Putamen (tissue), 1 donor: ENCODE measurements at regions not wholly inside any gene's neighbourhood (a gene's known extent, or its start where the extent isn't known, plus 50 kb on each side); places are given as distances from the start of the nearest gene placed in this dataset.

Experiments used
- DNase-seq: peaks from one replicate; pipeline ENCODE4 v3.0.0-alpha.2; 2016; ENCODE audit warnings: low spot score

DNA sequence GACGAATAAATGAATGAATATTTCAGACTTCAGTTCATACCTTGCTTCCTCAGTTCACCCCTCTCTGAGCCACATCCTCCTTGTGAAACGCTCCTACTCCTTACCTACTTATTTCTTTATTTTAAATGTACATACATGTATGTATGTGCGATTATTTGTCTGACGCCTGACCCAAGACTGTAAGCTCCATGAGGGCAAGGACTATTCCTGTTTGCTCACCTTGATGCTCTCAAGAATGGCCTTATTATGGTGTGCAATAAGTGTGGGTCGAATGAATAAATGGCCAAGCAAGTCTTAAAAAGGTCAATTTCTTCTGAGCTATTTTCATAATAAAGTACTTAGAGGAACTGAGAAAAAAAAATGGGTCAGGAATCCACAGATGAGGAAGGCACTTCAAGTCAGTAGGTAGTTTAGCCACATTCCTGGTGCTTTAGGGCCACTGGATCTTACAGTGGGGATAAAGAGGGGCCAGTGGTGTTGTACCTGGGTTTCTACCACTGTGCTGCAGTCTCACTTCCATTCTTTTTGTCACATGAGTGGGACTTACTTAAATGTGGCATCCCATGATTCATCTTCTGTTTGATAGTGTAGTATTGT is 74.7 kb downstream of the SDC1 start:
- no peak for DNase-seq

GRCh38 chr2:20149703-20150030 is 75.3 kb downstream of the SDC1 start:
- DNase-seq = no peak

GRCh38 chr2:20148923-20149702 is 75.8 kb downstream of the SDC1 start:
- no peak for DNase-seq

DNA sequence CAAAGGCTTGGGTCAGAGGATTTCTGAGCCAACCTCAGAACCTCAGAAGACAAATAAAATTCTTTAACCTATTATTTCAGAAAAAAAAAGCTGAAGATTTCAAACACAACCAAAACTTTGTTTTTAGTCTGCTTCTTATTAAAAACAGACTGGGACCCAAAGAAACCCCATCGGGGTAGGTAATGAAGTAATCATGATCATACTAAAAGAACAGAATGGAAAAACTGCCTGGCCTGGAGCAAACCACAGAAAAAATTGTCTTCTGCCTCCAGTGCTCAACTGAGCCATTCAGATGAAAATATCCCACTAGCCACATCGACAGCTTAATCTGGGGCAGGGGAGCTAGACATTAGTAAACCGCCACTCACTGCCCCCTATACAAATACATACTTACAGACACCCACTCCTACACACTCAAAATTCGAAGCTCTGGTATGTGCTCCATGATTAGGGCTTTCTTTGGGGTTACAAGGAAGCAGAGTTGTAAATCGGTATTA is 76.5 kb downstream of the SDC1 start:
- no peak for DNase-seq

- no peak for DNase-seq
These were observed 77.6 kb downstream of the SDC1 start for GRCh38 chr2:20147351-20147750.

- no peak for DNase-seq
These were observed 78.5 kb downstream of the SDC1 start for GRCh38 chr2:20146401-20146800.

DNA sequence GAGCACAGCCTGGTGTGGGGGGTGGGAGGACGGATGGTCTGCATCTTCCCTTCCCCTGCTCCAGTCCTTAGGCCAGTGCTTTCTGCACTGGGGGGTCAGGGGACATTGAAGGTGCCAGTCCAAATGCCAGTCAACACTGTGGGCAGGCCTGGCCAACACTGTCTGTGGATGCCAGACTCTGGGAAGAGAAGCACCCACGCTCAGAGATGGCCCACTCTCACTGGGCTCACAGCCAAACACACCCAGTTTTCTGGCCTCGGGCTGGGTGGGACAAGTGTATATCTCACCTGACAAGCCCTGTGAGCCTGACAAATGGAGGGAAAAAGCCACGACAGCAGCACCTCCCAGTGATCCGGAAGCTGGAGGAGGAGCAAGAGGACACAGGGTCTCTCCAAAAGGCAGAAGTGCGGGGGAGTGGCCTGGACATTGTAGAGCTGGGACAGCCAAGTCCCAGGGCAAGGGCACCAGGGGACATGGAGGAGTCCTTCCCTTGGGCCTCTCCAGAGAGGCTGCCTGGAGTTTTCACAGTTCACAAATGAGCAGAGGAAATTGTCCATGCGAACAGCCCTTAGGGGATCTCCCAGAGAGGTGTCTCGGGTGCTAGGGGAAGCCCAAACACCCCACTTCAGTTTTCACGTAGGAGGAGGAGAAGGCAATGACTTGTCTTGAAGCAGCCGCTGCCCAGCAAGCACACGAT is 79.3 kb downstream of the SDC1 start:
- DNase-seq = no peak

GRCh38 chr2:20144861-20145260 is 80.1 kb downstream of the SDC1 start:
- no peak for DNase-seq

- DNase-seq = no peak
These were observed 80.7 kb downstream of the SDC1 start for GRCh38 chr2:20144196-20144595.

DNA sequence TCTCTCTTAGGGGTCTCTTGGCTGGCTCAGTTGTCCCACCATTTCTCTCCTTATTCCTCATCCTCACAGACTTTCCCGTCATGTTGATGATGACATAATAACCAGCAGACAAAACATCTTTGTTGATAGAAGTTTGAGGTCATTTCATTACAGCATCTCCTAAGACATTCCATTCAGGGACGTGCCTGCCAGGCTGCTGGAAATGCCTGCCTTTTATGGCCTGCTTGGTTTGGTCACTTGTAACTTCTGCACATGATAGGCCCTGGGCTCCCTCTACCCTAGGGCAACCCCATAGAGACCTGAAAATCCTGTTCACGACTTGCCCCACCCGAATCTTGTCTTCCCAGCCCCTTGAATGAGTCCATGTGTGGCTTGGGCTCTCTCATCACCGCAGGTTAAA is 81.7 kb downstream of the SDC1 start:
- DNase-seq = no peak

DNA sequence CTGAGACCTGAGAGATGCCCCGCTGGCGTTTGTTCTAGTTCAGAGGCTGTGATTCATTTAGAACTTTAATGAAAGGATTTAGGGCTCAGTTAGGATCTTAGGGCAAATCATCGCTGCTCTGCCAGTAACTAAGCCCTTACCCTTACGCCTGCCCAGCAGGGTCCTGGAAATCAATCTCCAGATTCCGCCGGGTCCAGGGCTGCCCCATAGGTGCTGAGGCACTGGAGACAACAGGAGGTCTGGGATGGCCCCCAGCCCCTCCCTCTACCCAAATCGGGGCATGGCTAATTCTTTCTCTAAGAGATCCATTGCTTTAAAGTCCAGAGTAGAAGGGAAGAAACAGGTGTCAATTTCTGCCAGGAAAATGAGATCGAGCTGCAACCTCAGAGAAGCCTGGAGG is 83.1 kb downstream of the SDC1 start:
- no peak for DNase-seq

- DNase-seq = no peak
These were observed 83.7 kb downstream of the SDC1 start for GRCh38 chr2:20141056-20141762.

DNA sequence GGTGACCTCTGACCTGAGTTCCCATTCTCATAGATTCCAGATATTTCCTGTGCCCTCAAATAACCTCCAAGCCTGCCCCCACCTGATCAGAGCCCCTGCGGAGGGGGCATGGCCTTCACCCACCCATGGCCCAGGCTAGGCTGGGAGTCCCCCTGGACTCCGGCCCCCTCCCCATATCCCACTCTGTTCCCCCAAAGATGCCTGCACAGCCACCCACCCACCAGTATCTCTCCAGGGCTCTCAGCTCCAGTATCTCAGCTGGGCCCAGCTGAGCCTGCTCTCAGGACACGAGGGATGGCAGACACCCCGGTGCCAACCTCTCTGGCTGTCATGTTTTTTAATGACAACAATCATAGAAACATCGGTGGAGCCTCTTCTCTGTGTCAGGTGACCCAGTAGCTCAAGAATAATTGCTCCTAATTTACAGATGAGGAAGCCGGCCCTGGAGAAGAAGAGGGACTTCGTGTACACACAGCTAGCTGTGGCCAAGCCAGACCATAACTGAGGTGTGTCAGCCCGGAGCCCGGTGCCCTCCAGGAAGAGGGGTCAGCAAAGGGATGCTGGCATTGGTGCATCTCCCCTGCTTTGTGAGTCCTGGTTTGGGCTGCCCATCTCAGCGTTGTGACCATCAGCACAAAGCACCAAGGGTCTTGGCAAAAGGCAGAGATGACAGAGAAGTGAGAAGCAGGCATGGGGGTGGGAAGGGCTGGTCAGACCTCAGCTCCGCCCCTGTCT is 84.4 kb downstream of the SDC1 start:
- DNase-seq = no peak

- DNase-seq = no peak
These were observed 85.3 kb downstream of the SDC1 start for GRCh38 chr2:20139407-20140172.

- no peak for DNase-seq
These were observed 86.2 kb downstream of the SDC1 start for GRCh38 chr2:20138696-20139095.

DNA sequence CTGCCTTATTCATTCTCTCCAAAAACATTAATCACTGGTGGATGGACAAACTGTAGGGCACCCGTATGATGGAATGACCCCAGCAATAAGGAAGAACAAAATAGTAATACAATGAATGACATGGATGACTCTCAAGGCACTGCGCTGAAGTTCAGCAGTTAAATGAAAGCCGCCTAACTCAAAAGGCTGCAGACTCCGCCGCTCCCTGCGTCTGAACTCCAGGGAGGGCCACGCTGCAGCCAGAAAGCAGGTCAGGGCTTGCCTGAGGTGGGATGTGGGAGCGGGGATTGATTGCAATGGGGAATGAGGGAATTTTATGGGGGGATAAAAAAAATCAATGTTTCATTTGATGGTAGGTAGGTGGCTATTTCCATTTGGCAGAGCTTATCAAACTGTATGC is 86.5 kb upstream of the LAPTM4A start:
- DNase-seq = no peak

DNA sequence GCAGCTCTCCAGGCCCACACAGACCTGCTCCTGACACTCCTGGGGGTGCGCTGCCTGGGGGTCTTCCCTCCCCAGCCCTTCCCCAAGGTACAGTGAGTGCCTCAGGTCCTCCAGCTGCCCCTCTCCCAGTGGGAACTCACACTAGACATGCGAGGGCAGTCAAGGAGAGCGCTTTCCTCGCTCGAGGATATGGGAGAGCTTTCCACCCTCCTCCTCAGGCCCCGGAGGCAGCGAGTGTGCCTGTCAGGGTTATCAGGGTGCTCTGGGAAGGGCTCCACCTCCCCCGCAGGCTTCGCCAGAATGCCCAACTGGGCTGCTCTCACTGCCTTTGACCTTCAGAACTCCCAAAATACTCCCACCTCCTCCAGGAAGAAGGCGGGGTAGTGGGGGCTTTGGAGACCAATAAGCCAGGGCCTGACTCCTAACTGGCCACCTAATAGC is 85.7 kb upstream of the LAPTM4A start:
- DNase-seq = no peak

- DNase-seq = no peak
These were observed 84.7 kb upstream of the LAPTM4A start for GRCh38 chr2:20136149-20136548.

GRCh38 chr2:20135631-20136050 is 84.2 kb upstream of the LAPTM4A start:
- peak; percentile 16 for DNase-seq

DNA sequence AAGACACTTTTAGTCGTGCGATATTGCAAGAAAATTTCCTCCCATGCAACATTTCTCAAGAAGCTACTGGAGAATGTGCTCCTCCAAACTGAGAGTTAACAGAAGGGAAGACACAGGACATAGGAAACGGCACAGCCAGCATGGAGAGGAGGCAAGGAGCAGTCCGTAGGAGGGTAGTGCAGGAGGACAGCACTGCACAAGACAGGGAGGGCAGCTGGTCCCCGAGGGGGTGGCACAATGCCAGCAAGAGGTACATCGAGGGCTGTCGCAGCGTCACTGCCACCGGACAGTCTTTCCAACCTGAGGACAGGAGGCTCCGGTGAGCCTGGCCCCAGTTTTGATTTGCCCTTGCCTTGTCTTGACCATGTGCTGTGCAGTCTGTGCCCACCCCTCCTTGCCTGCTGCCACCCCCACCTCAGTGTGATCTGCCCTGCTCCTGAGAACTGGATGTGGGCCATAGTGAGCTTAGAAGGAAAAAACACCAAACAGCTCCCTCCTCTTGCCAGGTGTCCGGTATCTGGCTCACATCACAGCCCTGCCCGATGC is 81.6 kb upstream of the LAPTM4A start:
- no peak for DNase-seq
